K562 (cell line): ENCODE measurements at regions not wholly inside any gene's neighbourhood (a gene's known extent, or its start where the extent isn't known, plus 50 kb on each side); places are given as distances from the start of the nearest gene placed in this dataset.

Source experiments
- ATAC-seq: fragments of 200-7000 bp; cut with Tn5 transposase; 3 replicates; pipeline ENCODE4 v1.9.1; 2020; ENCODE audit warnings: moderate library complexity
- BruUV-seq: library from RNA; stranded (reverse); fragments of 400-500 nt; replicated peaks from 2 replicates; lab custom pipeline; 2021; lab: Mats Ljungman, UMichigan
- CTCF ChIA-PET: fragments of 300-600 bp; formaldehyde crosslinking; extraction: SDS; loops from one replicate; lab custom pipeline; 2021; ENCODE audit warnings: low intra/inter-chr PET ratio; lab: Yijun Ruan, JAX
- POLR2A ChIA-PET: fragments of 300-600, 350-650 bp; sonication (Branson Sonifier 250); formaldehyde crosslinking; extraction: SDS; loops from one replicate; lab custom pipeline; 2021; ENCODE audit warnings: antibody characterized with exemption, inconsistent platforms; lab: Yijun Ruan, JAX
- DNase-seq, 4 experiments: peaks; one replicate each; pipeline versions ENCODE4 v3.0.0 to v3.0.0-alpha.2; 2011 to 2018; ENCODE audit warnings: low spot score in 3 of 4, mixed read lengths in 3 of 4; ENCODE audit errors: extremely low read depth in 1 of 4
- FAIRE-seq: peaks from 2 replicates; lab custom pipeline; 2011; peaks lifted over from hg19 to GRCh38; lab: Jason Lieb, UNC
- H2AFZ ChIP-seq: 2 replicates; pipeline ENCODE4 v1.6.0; 2011; ENCODE audit warnings: low read depth, low read length, control low read depth, inconsistent platforms
- H3K27ac ChIP-seq: fragments of 200-600 bp; 3 replicates; pipeline ENCODE4 v1.8.0; 2011; ENCODE audit warnings: low read depth, mild to moderate bottlenecking, control low read depth, inconsistent platforms, low read length, moderate library complexity, mixed read lengths; ENCODE audit errors: extremely low read depth
- H3K27me3 ChIP-seq, 2 experiments: fragments of 300-600 bp in 1 of 2; 2 replicates in 1 of 2; 3 replicates in 1 of 2; pipeline versions ENCODE4 v1.6.0 to v1.8.0; 2011; ENCODE audit warnings: inconsistent platforms in 2 of 2, low read length in 2 of 2, mild to moderate bottlenecking in 1 of 2, mixed read lengths in 1 of 2, moderate library complexity in 1 of 2; ENCODE audit not compliant: control insufficient read depth in 2 of 2, insufficient read depth in 2 of 2
- H3K36me3 ChIP-seq: fragments of 300-600 bp; 3 replicates; pipeline ENCODE4 v1.8.0; 2011; ENCODE audit warnings: mild to moderate bottlenecking, low read length, inconsistent platforms; ENCODE audit not compliant: control insufficient read depth, insufficient read depth
- H3K4me1 ChIP-seq, 2 experiments: fragments of 200-600 bp in 1 of 2; replicated peaks in 1 of 2; 2 replicates in 1 of 2; 3 replicates in 1 of 2; pipeline versions ENCODE4 v1.5.1 to v1.8.0; 2011; ENCODE audit warnings: inconsistent platforms in 2 of 2, low read length in 2 of 2, mild to moderate bottlenecking in 1 of 2, mixed read lengths in 1 of 2, moderate library complexity in 1 of 2; ENCODE audit not compliant: control insufficient read depth in 2 of 2, insufficient read depth in 2 of 2
- H3K4me2 ChIP-seq: 2 replicates; pipeline ENCODE4 v1.6.1; 2011; ENCODE audit warnings: low read length, control low read depth, inconsistent platforms, mixed read lengths; ENCODE audit not compliant: insufficient read depth
- H3K4me3 ChIP-seq: fragments of 200-600 bp; sonication (generic), shearing (Covaris generic); 2 replicates; pipeline ENCODE4 v1.5.1; 2016; ENCODE audit warnings: control low read depth, inconsistent platforms
- H3K79me2 ChIP-seq: fragments of 200-600 bp; 3 replicates; pipeline ENCODE4 v1.8.0; 2011; ENCODE audit warnings: low read length, inconsistent platforms; ENCODE audit not compliant: control insufficient read depth, insufficient read depth
- H3K9ac ChIP-seq, 2 experiments: 2 replicates each; pipeline versions ENCODE4 v1.6.0 to v1.6.1; 2011; ENCODE audit warnings: low read depth in 2 of 2, low read length in 2 of 2, control low read depth in 1 of 2, inconsistent platforms in 1 of 2, mild to moderate bottlenecking in 1 of 2, mixed read lengths in 1 of 2; ENCODE audit not compliant: insufficient read depth in 1 of 2
- H3K9me1 ChIP-seq: one replicate; pipeline ENCODE4 v1.6.0; 2011; ENCODE audit warnings: inconsistent platforms, mild to moderate bottlenecking, low read length, moderate library complexity; ENCODE audit not compliant: control insufficient read depth, insufficient read depth
- H3K9me3 ChIP-seq: replicated peaks from 2 replicates; pipeline ENCODE4 v1.5.1; 2011; ENCODE audit warnings: low read depth, low read length, inconsistent platforms; ENCODE audit not compliant: control insufficient read depth, insufficient read depth
- H4K20me1 ChIP-seq: replicated peaks from 2 replicates; pipeline ENCODE4 v1.6.1; 2011; ENCODE audit warnings: low read length, inconsistent platforms, mixed read lengths; ENCODE audit not compliant: control insufficient read depth, insufficient read depth
- EWSR1 ChIP-seq: fragments of 450-650 bp; IDR thresholded peaks from 2 replicates; pipeline ENCODE4 v1.6.1; 2018; ENCODE audit warnings: borderline replicate concordance, mild to moderate bottlenecking, low read depth, moderate library complexity; ENCODE audit not compliant: partially characterized antibody
- GATA2 ChIP-seq: sonication (generic); formaldehyde crosslinking; IDR thresholded peaks from 2 replicates; pipeline ENCODE4 v1.4.0; 2020; ENCODE audit warnings: mild to moderate bottlenecking, missing genetic modification reagents
- HMGXB4 ChIP-seq: sonication (generic); formaldehyde crosslinking; IDR thresholded peaks from 2 replicates; pipeline ENCODE4 v1.8.1; 2023; ENCODE audit warnings: mild to moderate bottlenecking, missing genetic modification reagents
- KLF1 ChIP-seq: fragments of 450-650 bp; IDR thresholded peaks from 2 replicates; pipeline ENCODE4 v1.6.1; 2016; ENCODE audit warnings: missing genetic modification characterization, missing compliant biosample characterization
- PHB2 ChIP-seq: fragments of 450-650 bp; IDR thresholded peaks from 2 replicates; pipeline ENCODE4 v1.6.1; 2017; ENCODE audit warnings: low read depth
- REST ChIP-seq, 2 experiments: fragments of 450-650 bp; formaldehyde crosslinking in 1 of 2; IDR thresholded peaks; 2 replicates each; pipeline versions ENCODE4 v1.4.0 to v1.6.1; 2014 to 2020; ENCODE audit warnings: mild to moderate bottlenecking in 2 of 2, borderline replicate concordance in 1 of 2, low read depth in 1 of 2
- SIRT6 ChIP-seq: IDR thresholded peaks from one replicate; pipeline ENCODE4 v1.6.1; 2012; ENCODE audit warnings: low read depth, mild to moderate bottlenecking, control low read depth, inconsistent platforms, low read length, moderate library complexity
- SMAD1 ChIP-seq: fragments of 150-350 bp; IDR thresholded peaks from 2 replicates; pipeline ENCODE4 v1.6.1; 2014; ENCODE audit warnings: low read length, low read depth; ENCODE audit not compliant: partially characterized antibody
- ZBTB49 ChIP-seq: sonication (generic); formaldehyde crosslinking; IDR thresholded peaks from 2 replicates; pipeline ENCODE4 v1.8.0; 2022; ENCODE audit warnings: missing genetic modification reagents, mild to moderate bottlenecking, borderline replicate concordance
- ZNF24 ChIP-seq: fragments of 450-650 bp; IDR thresholded peaks from 2 replicates; pipeline ENCODE4 v1.6.1; 2016
- ZNF79 ChIP-seq: fragments of 250-450 bp; sonication (Bioruptor Pico); IDR thresholded peaks from 2 replicates; pipeline ENCODE4 v1.4.0; 2020; ENCODE audit warnings: low read depth, mild to moderate bottlenecking, moderate library complexity
- in situ Hi-C: fragments of 300-500 bp; cut with MboI; formaldehyde crosslinking; loops from 4 replicates; pipeline ENCODE4 v1.15.0; 2018; ENCODE audit warnings: inconsistent platforms, mixed read lengths
- intact Hi-C: fragments of 100-400 bp; cut with micrococcal nuclease; formaldehyde crosslinking; loops from 2 replicates; pipeline ENCODE4 v1.14.2; 2022

- ATAC-seq (no peak), DNase-seq (no peak), FAIRE-seq (no peak)
- H3K27me3 ChIP-seq = no peaks in the 10 kb centered on the region
- no peak overlapping the region for H3K27ac ChIP-seq
- no peak overlapping the region for H2AFZ ChIP-seq
- no peaks in the 10 kb centered on the region for H3K36me3 ChIP-seq
- H3K9ac ChIP-seq = no peak overlapping the region
- TF ChIP-seq KLF1 (tag) = no peak
- no peak for TF ChIP-seq REST (IDR thresholded peaks at IDR 0.05; ENCODE audit: borderline replicate concordance)
- no peak for TF ChIP-seq REST (CRISPR knock-in tag; IDR thresholded peaks at IDR 0.05; ENCODE audit: low read depth)
- TF ChIP-seq GATA2 = no peak
- TF ChIP-seq ZNF24 = no peak
- no peak for TF ChIP-seq SMAD1
- no peak for TF ChIP-seq ZNF79 (CRISPR knock-in tag)
- no peak for TF ChIP-seq EWSR1
- TF ChIP-seq HMGXB4 (CRISPR knock-in tag) = no peak
- no peak for TF ChIP-seq PHB2
- TF ChIP-seq SIRT6 = no peak
- TF ChIP-seq ZBTB49 (CRISPR knock-in tag) = no peak
- POLR2A ChIA-PET = no interaction called here
- H3K79me2 ChIP-seq = no peaks in the 10 kb centered on the region
- intact Hi-C loops (no loop called here), in situ Hi-C loops (no loop called here)
- no peaks in the 10 kb centered on the region; the same call in 1 of the 2 replicates for H3K9me3 ChIP-seq
- no TSS peak for BruUV-seq
- CTCF ChIA-PET = no interaction called here
- no peaks in the 10 kb centered on the region for H4K20me1 ChIP-seq
- H3K4me1 ChIP-seq = no peaks in the 10 kb centered on the region
- H3K4me3 ChIP-seq = no peak overlapping the region
- no peaks in the 10 kb centered on the region for H3K9me1 ChIP-seq
- H3K4me2 ChIP-seq = no peak overlapping the region
These were observed 66.7 kb upstream of the PJA1 start for GRCh38 chrX:69231903-69232302.
